ENCODE measurements at regions not wholly inside any gene's neighbourhood (a gene's known extent, or its start where the extent isn't known, plus 50 kb on each side); places are given as distances from the start of the nearest gene placed in this dataset.

DNA sequence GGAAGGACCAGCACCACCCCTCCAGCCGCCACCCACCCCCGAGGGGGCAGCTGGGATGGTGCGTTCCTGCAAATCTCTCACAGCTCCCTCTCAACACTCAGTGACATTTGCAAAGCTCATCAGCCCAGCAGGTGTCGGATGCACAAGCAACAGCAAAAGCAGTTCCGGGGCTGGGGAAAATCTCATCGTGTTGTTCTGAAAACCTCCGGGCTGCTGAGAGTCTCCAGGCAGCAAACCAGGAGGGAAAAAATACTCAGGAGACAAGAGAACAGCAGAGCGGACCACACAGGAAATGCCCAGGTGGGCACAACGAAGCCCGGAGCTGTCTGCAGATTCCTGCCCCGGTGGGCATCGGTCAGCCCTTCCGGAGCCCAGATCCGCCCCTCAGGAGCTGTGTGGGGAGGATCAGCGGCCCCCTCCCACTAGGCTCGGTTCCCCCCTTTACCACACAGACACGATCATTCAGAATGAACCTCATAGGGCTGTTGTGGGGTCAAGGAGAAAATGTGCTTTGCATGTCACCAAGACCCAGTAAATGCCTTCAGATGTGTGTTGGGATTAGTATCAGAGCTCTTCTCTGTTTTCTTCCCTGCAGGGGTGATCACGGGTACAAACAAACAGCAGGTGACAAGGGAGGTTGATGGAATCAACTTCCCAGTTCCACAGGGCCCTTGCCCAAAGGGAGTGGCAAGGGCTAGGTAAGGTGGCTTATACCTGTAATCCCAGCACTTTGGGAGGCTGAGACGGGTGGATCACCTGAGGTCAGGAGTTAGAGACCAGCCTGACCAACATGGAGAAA, 127.0 kb upstream of the TIAM1 start:
- no peak for DNase-seq (ENCODE audit: low read depth in 2 of 3, low spot score in 2 of 3)

DNA sequence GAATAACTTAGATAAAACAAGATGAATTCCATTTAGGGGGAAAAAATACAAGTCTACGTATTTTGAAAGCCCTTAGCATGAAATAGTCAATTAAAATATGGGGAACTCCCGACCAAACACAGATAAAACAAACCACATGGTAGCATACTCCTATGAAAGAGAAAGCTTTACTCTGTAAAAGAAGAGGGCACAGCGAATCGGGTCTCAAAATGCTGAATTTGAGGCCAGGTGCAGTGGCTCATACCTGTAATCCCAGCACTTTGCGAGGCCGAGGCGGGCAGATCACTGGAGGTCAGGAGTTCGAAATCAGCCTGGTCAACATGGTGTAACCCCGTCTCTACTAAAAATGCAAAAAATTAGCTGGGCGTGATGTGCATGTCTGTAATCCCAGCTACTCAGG, 116.9 kb upstream of the TIAM1 start:
- no peak for DNase-seq (ENCODE audit: low read depth in 2 of 3, low spot score in 2 of 3)

GRCh38 chr21:31459457-31459856, 115.4 kb upstream of the TIAM1 start:
- no peak for DNase-seq (ENCODE audit: low read depth in 2 of 3, low spot score in 2 of 3)

- DNase-seq (ENCODE audit: low read depth in 2 of 3, low spot score in 2 of 3) = peak in 2 of 3 donors; percentile 20 to 34
Observed at GRCh38 chr21:31457675-31458074, 113.6 kb upstream of the TIAM1 start.

GRCh38 chr21:31456201-31456600, 112.1 kb upstream of the TIAM1 start:
- DNase-seq (ENCODE audit: low read depth in 2 of 3, low spot score in 2 of 3) = no peak

DNA sequence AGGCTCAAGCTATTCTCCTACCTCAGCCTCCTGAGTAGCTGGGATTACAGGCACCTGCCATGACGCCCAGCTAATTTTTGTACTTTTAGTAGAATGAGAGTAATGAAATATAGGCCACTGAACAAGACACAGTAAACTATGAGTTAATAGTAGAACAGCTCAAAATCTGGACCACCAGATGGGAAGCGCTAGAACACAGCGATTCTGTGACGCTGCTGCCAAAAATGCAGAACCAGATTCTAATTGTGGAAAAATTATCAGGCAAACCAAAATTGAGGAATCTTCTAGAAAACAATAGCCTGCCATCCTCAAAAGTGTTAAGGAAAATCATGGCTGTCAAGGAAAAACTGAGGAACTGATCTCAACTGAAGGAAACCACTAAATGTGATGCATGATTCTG, 111.4 kb upstream of the TIAM1 start:
- no peak for DNase-seq (ENCODE audit: low read depth in 2 of 3, low spot score in 2 of 3)

- no peak for DNase-seq (ENCODE audit: low read depth in 2 of 3, low spot score in 2 of 3)
Observed at GRCh38 chr21:31450980-31451379, 106.9 kb upstream of the TIAM1 start.

DNA sequence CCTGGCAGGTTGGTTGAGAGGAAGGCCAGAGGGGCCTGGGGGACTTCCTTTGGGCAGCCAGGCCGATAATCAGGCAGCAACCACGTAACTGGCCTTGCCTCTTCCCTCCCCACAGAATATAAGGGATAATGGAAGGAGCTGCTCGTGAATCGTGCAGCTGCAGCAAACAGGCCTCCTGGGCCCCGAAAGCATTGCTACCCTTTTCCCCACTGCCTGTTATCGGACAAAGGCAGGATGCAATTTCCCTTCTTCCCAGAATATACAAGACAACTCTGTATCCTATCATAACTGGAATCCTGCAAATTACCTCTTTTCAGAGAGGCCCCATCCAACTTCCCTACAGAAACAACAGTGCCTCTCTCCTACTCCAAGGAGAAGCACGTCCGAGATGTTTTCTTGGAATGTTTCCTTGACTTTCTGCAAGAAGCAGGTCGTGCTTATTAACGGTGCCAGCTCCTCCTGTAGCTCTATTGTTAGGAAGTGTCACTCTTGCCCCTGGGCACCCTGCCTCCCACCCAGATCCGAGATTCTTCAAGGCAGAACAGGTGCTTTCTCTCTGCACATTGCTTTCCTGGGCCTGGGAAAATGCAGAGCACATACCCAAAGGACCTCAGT, 106.0 kb upstream of the TIAM1 start:
- no peak for DNase-seq (ENCODE audit: low read depth in 2 of 3, low spot score in 2 of 3)

GRCh38 chr21:31448496-31448895, 104.4 kb upstream of the TIAM1 start:
- no peak for DNase-seq (ENCODE audit: low read depth in 2 of 3, low spot score in 2 of 3)

GRCh38 chr21:31447505-31447904, 103.4 kb upstream of the TIAM1 start:
- DNase-seq (ENCODE audit: low read depth in 2 of 3, low spot score in 2 of 3) = no peak

DNA sequence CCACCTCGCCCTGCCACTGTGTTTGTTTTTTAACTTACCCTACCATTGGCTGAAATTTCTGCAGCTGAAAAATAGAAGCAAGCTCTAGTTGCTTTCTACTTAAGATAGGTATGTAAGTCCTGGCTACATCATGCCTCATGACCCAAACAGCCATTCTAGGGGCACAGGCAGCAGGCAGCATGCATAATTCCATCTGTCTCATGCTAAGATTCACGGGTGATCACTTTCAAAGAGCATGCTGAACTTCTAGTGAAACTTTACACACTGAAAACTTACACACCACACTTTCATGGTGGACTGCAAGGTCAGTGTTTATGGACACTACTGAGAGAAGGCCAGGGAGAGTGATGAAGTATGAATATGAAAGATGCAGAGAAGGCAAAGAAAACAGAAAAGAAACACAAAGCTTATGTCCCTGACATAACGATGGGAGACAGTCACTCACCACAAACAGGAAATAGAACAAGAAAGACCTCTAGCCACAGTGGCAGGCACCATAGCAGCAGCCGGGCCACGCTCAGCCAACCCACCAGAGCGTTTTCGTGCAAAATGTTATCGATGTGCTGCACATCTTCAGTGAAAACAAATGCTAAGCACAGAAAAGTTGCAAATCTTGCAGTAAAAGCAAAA, 102.3 kb upstream of the TIAM1 start:
- peak; percentile 6 to 74 (median 36) for DNase-seq (ENCODE audit: low read depth in 2 of 3, low spot score in 2 of 3)

DNA sequence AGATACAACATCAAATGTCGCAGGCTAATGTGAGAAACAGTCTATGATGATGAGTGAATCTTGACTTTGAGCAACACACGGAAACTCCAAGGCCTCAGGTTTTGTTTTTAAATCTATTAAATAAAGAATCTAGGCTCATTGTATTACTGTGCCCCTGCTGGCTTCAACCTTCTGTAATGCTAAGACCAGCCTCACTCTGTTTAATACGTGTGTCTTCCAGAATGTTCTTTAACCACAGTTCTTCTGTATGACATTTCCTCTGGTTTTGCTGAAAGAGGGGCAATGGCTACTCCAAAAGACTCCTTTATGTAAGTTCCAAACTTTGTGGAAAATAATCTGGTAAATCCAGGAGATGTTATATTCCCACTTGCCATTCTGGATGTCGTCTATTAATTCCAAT, 101.1 kb upstream of the TIAM1 start:
- no peak for DNase-seq (ENCODE audit: low read depth in 2 of 3, low spot score in 2 of 3)

GRCh38 chr21:31443736-31444521, 99.9 kb upstream of the TIAM1 start:
- DNase-seq (ENCODE audit: low read depth in 2 of 3, low spot score in 2 of 3) = peak in 2 of 3 donors; percentile 24 to 65

DNA sequence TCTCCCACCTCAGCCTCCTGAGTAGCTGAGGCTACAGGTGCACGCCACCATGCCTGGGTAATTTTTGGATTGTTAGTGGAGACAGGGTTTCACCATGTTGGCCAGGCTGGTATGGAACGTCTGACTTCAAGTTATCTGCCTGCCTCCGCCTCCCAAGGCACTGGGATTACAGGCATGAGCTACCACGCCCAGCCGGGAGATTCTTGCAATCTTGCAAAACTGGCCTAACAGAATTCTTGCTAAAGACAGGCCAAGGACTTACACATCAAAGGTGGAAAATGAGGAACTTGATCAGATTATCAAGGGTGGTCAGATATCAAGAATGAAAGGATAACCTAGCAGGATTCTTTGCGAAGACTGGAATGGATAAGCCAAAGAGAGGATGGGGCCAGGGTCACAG, 98.3 kb upstream of the TIAM1 start:
- no peak for DNase-seq (ENCODE audit: low read depth in 2 of 3, low spot score in 2 of 3)

GRCh38 chr21:31429506-31429905, 85.4 kb upstream of the TIAM1 start:
- no peak for DNase-seq (ENCODE audit: low read depth in 2 of 3, low spot score in 2 of 3)

DNA sequence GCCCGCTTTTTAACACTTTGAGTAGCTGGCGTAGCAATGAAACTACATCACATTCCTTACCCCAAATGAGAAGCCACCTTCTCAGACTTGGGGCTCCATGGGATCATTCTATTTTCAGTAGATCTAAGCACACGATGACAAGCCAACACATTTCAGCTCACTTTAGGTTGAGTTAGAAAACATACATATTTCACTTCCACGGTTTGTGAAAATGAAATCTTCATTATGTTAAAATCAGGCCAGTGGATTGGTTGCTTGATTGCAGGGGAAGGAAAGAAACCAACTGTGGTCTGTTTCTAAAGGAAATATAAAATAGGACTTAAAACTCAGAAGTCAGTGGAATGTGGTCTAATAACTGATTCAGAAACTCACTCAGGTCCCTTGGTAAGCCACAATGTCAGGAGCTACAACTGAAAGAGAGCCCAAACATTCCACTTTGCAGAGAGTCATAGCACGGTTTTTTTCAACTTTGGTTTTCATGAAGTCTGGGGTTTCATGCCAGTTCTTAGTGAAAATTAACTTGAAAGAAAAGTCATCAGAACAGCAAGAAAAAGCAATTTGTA, 82.3 kb upstream of the TIAM1 start:
- no peak for DNase-seq (ENCODE audit: low read depth in 2 of 3, low spot score in 2 of 3)

DNA sequence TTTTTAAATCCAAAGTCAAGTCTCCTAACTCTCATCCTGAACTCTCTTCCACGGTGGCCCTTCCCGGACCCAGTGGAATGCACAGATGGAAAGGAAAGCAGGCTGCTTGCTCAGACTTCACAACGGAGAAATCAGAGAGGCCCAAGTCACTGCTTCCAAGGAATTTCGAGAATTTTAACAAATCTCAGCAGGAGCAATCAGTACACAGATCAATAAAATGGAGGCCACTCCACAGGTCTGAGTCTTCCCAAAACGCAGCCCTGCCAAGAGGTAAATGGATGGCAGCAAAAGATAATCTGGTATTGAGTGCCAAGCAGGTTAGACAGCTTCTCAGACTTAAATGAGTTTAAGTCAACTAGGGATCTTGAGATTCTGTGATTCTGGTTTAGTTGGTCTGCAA, 81.1 kb upstream of the TIAM1 start:
- no peak for DNase-seq (ENCODE audit: low read depth in 2 of 3, low spot score in 2 of 3)

DNA sequence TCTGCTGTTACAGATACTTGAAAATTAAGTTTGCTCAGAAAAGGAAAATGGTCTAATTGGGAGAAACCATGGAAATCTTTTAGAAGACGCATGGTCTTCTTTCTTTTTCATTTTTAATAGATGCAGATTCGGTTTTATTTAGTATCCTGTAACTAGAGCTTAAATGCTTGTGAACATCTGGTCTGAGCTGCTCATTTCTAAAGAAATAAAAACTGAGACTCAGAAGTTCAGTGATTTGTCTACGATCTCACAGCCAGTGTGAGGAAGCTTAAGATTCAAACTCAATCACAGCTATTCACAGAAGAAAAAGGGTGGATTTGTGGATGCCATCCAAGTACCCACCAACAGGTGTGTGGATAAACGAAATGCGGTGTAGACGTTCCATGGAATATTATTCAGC, 80.0 kb upstream of the TIAM1 start:
- DNase-seq (ENCODE audit: low read depth in 2 of 3, low spot score in 2 of 3) = no peak

GRCh38 chr21:31420988-31421387, 76.9 kb upstream of the TIAM1 start:
- DNase-seq (ENCODE audit: low read depth in 2 of 3, low spot score in 2 of 3) = no peak

GRCh38 chr21:31420354-31420753, 76.3 kb upstream of the TIAM1 start:
- no peak for DNase-seq (ENCODE audit: low read depth in 2 of 3, low spot score in 2 of 3)
